Fibroblast of lung (primary cell): ENCODE measurements at regions not wholly inside any gene's neighbourhood (a gene's known extent, or its start where the extent isn't known, plus 50 kb on each side); places are given as distances from the start of the nearest gene placed in this dataset.

Source experiments
- CTCF ChIP-seq, 2 donors: IDR thresholded peaks in 1 of 2; conservative IDR thresholded peaks in 1 of 2; 1 replicate in 1 of 2; 2 replicates in 1 of 2; pipeline ENCODE4 v1.5.1; 2011 to 2012; ENCODE audit warnings: low read length in 2 of 2, control low read depth in 1 of 2, inconsistent platforms in 1 of 2, low read depth in 1 of 2, mild to moderate bottlenecking in 1 of 2
- EZH2 ChIP-seq: IDR thresholded peaks from 2 replicates; pipeline ENCODE4 v1.5.1; 2012; ENCODE audit warnings: low read length, control low read depth, mild to moderate bottlenecking; ENCODE audit errors: missing control alignments

GRCh38 chr3:94704467-94704866 is 641.6 kb downstream of the NSUN3 start:
- TF ChIP-seq CTCF (conservative IDR thresholded peaks at IDR 0.05 in 1 of 2, IDR thresholded peaks at IDR 0.05 in 1 of 2; ENCODE audit: low read depth in 1 of 2, low read length in 2 of 2) (no peak), EZH2 (no peak)
